OCI-LY1 (cell line): ENCODE measurements at regions not wholly inside any gene's neighbourhood (a gene's known extent, or its start where the extent isn't known, plus 50 kb on each side); places are given as distances from the start of the nearest gene placed in this dataset.
"Not testable (repeated sequence)": the region's sequence is repeated elsewhere in the genome, so short reads cannot be mapped to it uniquely, and the experiment has no call there.

Experiments used
- H2AFZ ChIP-seq: fragments of 200-600 bp; sonication (generic), shearing (Covaris generic); 2 replicates; pipeline ENCODE4 v1.6.0; 2014; ENCODE audit warnings: antibody characterized with exemption, mild to moderate bottlenecking, low read length
- H3F3A ChIP-seq: fragments of 200-600 bp; sonication (generic), shearing (Covaris generic); 2 replicates; pipeline ENCODE4 v1.6.0; 2014; ENCODE audit warnings: mild to moderate bottlenecking, antibody characterized with exemption, low read length, moderate library complexity; ENCODE audit not compliant: insufficient read depth
- H3K27ac ChIP-seq: fragments of 200-600 bp; sonication (generic); 2 replicates; pipeline ENCODE4 v1.5.1; 2014; ENCODE audit warnings: low read length, mixed run types, mild to moderate bottlenecking, low read depth; ENCODE audit not compliant: poor library complexity, severe bottlenecking
- H3K27me3 ChIP-seq: fragments of 200-600 bp; sonication (generic); 2 replicates; pipeline ENCODE4 v1.6.0; 2014; ENCODE audit warnings: antibody characterized with exemption, mild to moderate bottlenecking, low read length, moderate library complexity; ENCODE audit not compliant: insufficient read depth
- H3K36me3 ChIP-seq: fragments of 200-600 bp; sonication (generic); 2 replicates; pipeline ENCODE4 v1.6.1; 2014; ENCODE audit warnings: mild to moderate bottlenecking, antibody characterized with exemption, low read length, moderate library complexity, mixed read lengths; ENCODE audit not compliant: insufficient read depth
- H3K4me1 ChIP-seq: fragments of 200-600 bp; sonication (generic); 2 replicates; pipeline ENCODE4 v1.5.1; 2014; ENCODE audit warnings: mild to moderate bottlenecking, low read length, moderate library complexity; ENCODE audit not compliant: insufficient read depth, severe bottlenecking
- H3K4me2 ChIP-seq: fragments of 200-600 bp; sonication (generic), shearing (Covaris generic); 2 replicates; pipeline ENCODE4 v1.6.1; 2014; ENCODE audit warnings: low read length
- H3K4me3 ChIP-seq: fragments of 200-600 bp; sonication (generic); 2 replicates; pipeline ENCODE4 v1.5.1; 2014; ENCODE audit warnings: low read length, low read depth, mild to moderate bottlenecking, mixed read lengths; ENCODE audit not compliant: poor library complexity, severe bottlenecking
- H3K79me2 ChIP-seq: fragments of 200-600 bp; shearing (Covaris generic); 2 replicates; pipeline ENCODE4 v1.6.1; 2016; ENCODE audit warnings: mixed run types, low read length, mixed read lengths; ENCODE audit not compliant: insufficient read depth
- H3K9ac ChIP-seq: fragments of 200-600 bp; sonication (generic), shearing (Covaris generic); 2 replicates; pipeline ENCODE4 v1.6.1; 2014; ENCODE audit warnings: mild to moderate bottlenecking, low read length, mixed read lengths
- H3K9me2 ChIP-seq: fragments of 200-600 bp; sonication (generic), shearing (Covaris generic); 2 replicates; pipeline ENCODE4 v1.6.1; 2014; ENCODE audit warnings: low read depth, mild to moderate bottlenecking, low read length, mixed read lengths
- H3K9me3 ChIP-seq: fragments of 200-600 bp; shearing (Covaris generic); 2 replicates; pipeline ENCODE4 v1.6.1; 2014; ENCODE audit warnings: low read length, mixed read lengths
- H4K20me1 ChIP-seq: fragments of 200-600 bp; sonication (generic), shearing (Covaris generic); 2 replicates; pipeline ENCODE4 v1.6.0; 2016; ENCODE audit warnings: mild to moderate bottlenecking, low read length; ENCODE audit not compliant: insufficient read depth
- CTCF ChIP-seq: fragments of 200-600 bp; sonication (generic), shearing (Covaris generic); IDR thresholded peaks from 2 replicates; pipeline ENCODE4 v1.5.1; 2017; ENCODE audit warnings: mild to moderate bottlenecking, antibody characterized with exemption, low read length, moderate library complexity, mixed read lengths
- EZH2 ChIP-seq: fragments of 200-600 bp; sonication (generic), shearing (Covaris generic); IDR thresholded peaks from 2 replicates; pipeline ENCODE4 v1.8.0; 2017; ENCODE audit warnings: borderline replicate concordance, mixed run types, mild to moderate bottlenecking, antibody characterized with exemption, low read length, moderate library complexity, mixed read lengths

DNA sequence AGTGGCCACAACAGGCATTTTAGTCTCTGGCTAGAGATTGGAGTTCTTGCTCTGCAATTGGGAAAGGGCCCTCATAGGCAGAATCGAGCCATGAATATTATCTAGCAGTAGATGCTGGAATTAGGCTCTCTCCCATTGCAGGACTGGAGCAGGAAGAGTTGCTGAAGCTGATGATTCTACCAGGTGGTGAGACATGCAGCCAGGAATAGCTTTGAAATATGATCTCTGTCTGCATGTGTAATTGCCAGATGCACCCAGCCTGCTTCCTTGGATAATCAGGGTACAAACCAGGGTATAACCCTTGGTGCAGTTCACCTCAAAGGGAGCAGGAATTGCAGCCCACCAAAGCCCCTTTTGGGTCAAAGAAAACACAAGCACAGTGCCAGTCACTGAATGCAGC, 211.4 kb upstream of the FTMT start:
- H3K9me3 ChIP-seq: no peaks in the 10 kb centered on the region

DNA sequence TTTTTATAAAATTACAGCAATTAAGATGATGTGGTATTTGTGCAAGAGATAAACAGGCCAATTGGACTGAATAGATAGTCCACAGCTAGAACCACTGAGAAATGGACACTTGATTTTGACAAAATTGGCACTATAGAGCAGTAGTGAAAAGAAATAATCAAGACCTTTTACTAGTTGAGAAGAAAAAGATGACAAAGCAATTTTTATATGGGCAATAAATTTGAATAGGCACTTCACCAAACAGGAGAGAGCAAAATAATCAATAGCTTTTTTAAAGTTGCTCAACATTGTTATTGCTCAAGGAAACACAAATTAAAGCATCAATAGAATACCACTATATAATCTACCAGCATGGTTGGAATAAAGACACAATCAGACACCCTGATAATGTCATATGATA, 193.5 kb upstream of the FTMT start:
- Histone ChIP-seq H3K79me2 (no peaks in the 10 kb centered on the region), H3K27ac (no peak overlapping the region), H3K36me3 (no peaks in the 10 kb centered on the region), H3F3A (no peaks in the 10 kb centered on the region), H3K4me3 (no peak overlapping the region), H3K9me3 (no peaks in the 10 kb centered on the region), H4K20me1 (no peaks in the 10 kb centered on the region), H3K4me2 (no peak overlapping the region), H3K4me1 (no peaks in the 10 kb centered on the region), H2AFZ (no peak overlapping the region), H3K27me3 (no peaks in the 10 kb centered on the region), H3K9me2 (no peaks in the 10 kb centered on the region), H3K9ac (no peak overlapping the region)
- TF ChIP-seq EZH2: no peak
- no peak for TF ChIP-seq CTCF

More for the DNA sequence above, 211.4 kb upstream of the FTMT start:
- Histone ChIP-seq H3K27ac (no peak overlapping the region), H3K4me3 (no peak overlapping the region), H3K27me3 (no peaks in the 10 kb centered on the region), H3K4me2 (no peak overlapping the region), H3K36me3 (no peaks in the 10 kb centered on the region), H4K20me1 (no peaks in the 10 kb centered on the region), H3K79me2 (no peaks in the 10 kb centered on the region), H3K9ac (no peak overlapping the region), H3K9me2 (no peaks in the 10 kb centered on the region), H2AFZ (no peak overlapping the region), H3F3A (no peaks in the 10 kb centered on the region), H3K4me1 (no peaks in the 10 kb centered on the region)
- TF ChIP-seq EZH2: no peak
- no peak for TF ChIP-seq CTCF

DNA sequence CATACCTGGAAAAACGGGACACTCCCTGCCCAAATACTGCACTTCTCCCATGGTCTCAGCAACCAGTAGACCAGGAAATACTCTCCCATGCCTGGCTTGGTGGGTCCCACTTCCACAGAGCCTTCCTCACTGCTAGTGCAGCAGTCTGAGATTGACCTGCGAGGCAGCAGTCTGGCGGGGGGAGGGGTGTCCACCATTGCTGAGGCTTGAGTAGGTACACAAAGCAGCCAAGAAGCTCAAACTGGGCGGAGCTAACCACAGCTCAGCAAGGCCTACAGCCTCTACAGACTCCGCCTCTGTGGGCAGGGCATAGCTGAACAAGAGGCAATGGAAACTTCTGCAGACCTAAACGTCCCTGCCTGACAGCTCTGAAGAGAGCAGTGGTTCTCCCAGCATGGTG, 191.5 kb upstream of the FTMT start:
- Histone ChIP-seq H3K27ac (no peak overlapping the region), H3K79me2 (no peaks in the 10 kb centered on the region), H3K4me1 (no peaks in the 10 kb centered on the region), H3K27me3 (no peaks in the 10 kb centered on the region), H3K9ac (no peak overlapping the region), H2AFZ (no peak overlapping the region), H4K20me1 (no peaks in the 10 kb centered on the region), H3K36me3 (no peaks in the 10 kb centered on the region), H3K4me3 (no peak overlapping the region), H3K4me2 (no peak overlapping the region), H3K9me2 (no peaks in the 10 kb centered on the region), H3F3A (no peaks in the 10 kb centered on the region), H3K9me3 (no peaks in the 10 kb centered on the region)
- no peak for TF ChIP-seq CTCF
- no peak for TF ChIP-seq EZH2

DNA sequence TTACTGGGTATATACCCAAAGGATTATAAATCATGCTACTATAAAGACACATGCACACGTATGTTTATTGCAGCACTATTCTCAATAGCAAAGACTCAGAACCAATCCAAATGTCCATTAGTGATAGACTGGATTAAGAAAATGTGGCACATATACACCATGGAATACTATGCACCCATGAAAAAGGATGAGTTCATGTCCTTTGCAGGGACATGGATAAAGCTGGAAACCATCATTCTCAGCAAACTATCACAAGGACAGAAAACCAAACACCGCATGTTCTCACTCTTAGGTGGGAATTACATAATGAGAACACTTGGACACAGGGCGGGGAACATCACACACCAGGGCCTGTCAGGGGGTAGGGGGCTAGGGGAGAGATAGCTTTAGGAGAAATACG, 186.1 kb upstream of the FTMT start:
- not testable (repeated sequence) for H3K9me2 ChIP-seq, H3K79me2 ChIP-seq, H3K9me3 ChIP-seq, H3K27me3 ChIP-seq, H3K4me1 ChIP-seq, H3K36me3 ChIP-seq, H3F3A ChIP-seq, H3K4me2 ChIP-seq, H4K20me1 ChIP-seq, H3K4me3 ChIP-seq, H3K9ac ChIP-seq, H2AFZ ChIP-seq, H3K27ac ChIP-seq
